ENCODE measurements at regions not wholly inside any gene's neighbourhood (a gene's known extent, or its start where the extent isn't known, plus 50 kb on each side); places are given as distances from the start of the nearest gene placed in this dataset.
"Not testable (repeated sequence)": the region's sequence is repeated elsewhere in the genome, so short reads cannot be mapped to it uniquely, and the experiment has no call there.

- FAIRE-seq: not testable (repeated sequence)
Measured at GRCh38 chr4:189654396-189654795, 286.3 kb upstream of the FRG1 start.

GRCh38 chr4:189655817-189656216 is 284.9 kb upstream of the FRG1 start:
- H3K4me3 ChIP-seq; H3K4me2 ChIP-seq; H3K27ac ChIP-seq; H3K9me3 ChIP-seq; CTCF ChIA-PET; POLR2A ChIA-PET; DNase-seq (ENCODE audit: low read depth in 1 of 2, low spot score in 1 of 2); H3K4me1 ChIP-seq; FAIRE-seq; ATAC-seq: not testable (repeated sequence)
- peak; percentile 57 for TF ChIP-seq MAFK (IDR thresholded peaks at IDR 0.05; ENCODE audit: partially characterized antibody)
- 62% methylated on average over 8 of the region's 8 CpGs for WGBS (ENCODE audit: missing lambda C conversion rate)

More at GRCh38 chr4:189654396-189654795, 286.3 kb upstream of the FRG1 start:
- POLR2A ChIA-PET; H3K9me3 ChIP-seq; H3K4me3 ChIP-seq; ATAC-seq; H3K27ac ChIP-seq; DNase-seq (ENCODE audit: low read depth in 1 of 2, low spot score in 1 of 2); H3K4me2 ChIP-seq; CTCF ChIA-PET; H3K4me1 ChIP-seq: not testable (repeated sequence)
- WGBS (ENCODE audit: missing lambda C conversion rate): 10% methylated on average over 6 of the region's 9 CpGs

GRCh38 chr4:189656641-189657040 is 284.0 kb upstream of the FRG1 start:
- ATAC-seq: no peak
- no peak for DNase-seq (ENCODE audit: low read depth in 1 of 2, low spot score in 1 of 2)
- H3K4me1 ChIP-seq: no peaks in the 10 kb centered on the region
- no peaks in the 10 kb centered on the region for H3K9me3 ChIP-seq
- CTCF ChIA-PET: no interaction called here
- H3K4me3 ChIP-seq: no peak overlapping the region
- POLR2A ChIA-PET: no interaction called here
- TF ChIP-seq PBX3 (IDR thresholded peaks at IDR 0.05) (no peak), CEBPB (IDR thresholded peaks at IDR 0.05) (no peak), CBX2 (IDR thresholded peaks at IDR 0.05; ENCODE audit: borderline replicate concordance, low read depth) (no peak), HDAC2 (IDR thresholded peaks at IDR 0.05) (no peak), RAD21 (conservative IDR thresholded peaks at IDR 0.05 in 1 of 2, IDR thresholded peaks at IDR 0.05 in 1 of 2) (no peak), ZNF302 (CRISPR knock-in tag; IDR thresholded peaks at IDR 0.05) (no peak), HMGXB4 (CRISPR knock-in tag; IDR thresholded peaks at IDR 0.05; ENCODE audit: borderline replicate concordance) (no peak), JUN (IDR thresholded peaks at IDR 0.05) (no peak), JUNB (IDR thresholded peaks at IDR 0.05) (no peak)
- WGBS (ENCODE audit: missing lambda C conversion rate): 53% methylated on average over 10 of the region's 10 CpGs
- no peak for FAIRE-seq
- H3K27ac ChIP-seq: no peak overlapping the region
- H3K4me2 ChIP-seq: no peak overlapping the region

GRCh38 chr4:189658259-189658658 is 282.4 kb upstream of the FRG1 start:
- H3K4me1 ChIP-seq; H3K9me3 ChIP-seq; FAIRE-seq; ATAC-seq; H3K4me3 ChIP-seq; CTCF ChIA-PET; H3K4me2 ChIP-seq; DNase-seq (ENCODE audit: low read depth in 1 of 2, low spot score in 1 of 2); POLR2A ChIA-PET; H3K27ac ChIP-seq: not testable (repeated sequence)
- WGBS (ENCODE audit: missing lambda C conversion rate): 31% methylated on average over 2 of the region's 5 CpGs

GRCh38 chr4:189658831-189659230 is 281.8 kb upstream of the FRG1 start:
- POLR2A ChIA-PET; ATAC-seq; H3K4me3 ChIP-seq; H3K27ac ChIP-seq; DNase-seq (ENCODE audit: low read depth in 1 of 2, low spot score in 1 of 2); H3K4me1 ChIP-seq; H3K9me3 ChIP-seq; H3K4me2 ChIP-seq; CTCF ChIA-PET; FAIRE-seq: not testable (repeated sequence)
- WGBS (ENCODE audit: missing lambda C conversion rate): 14% methylated on average over 5 of the region's 5 CpGs

- WGBS (ENCODE audit: missing lambda C conversion rate): 42% methylated on average over 4 of the region's 10 CpGs
- Histone ChIP-seq H3K4me3 (no peak overlapping the region), H3K27ac (no peak overlapping the region), H3K4me2 (no peak overlapping the region), H3K4me1 (no peaks in the 10 kb centered on the region), H3K9me3 (no peaks in the 10 kb centered on the region)
- DNase-seq (ENCODE audit: low read depth in 1 of 2, low spot score in 1 of 2) (no peak), ATAC-seq (no peak), FAIRE-seq (no peak)
- POLR2A ChIA-PET: no interaction called here
- CTCF ChIA-PET: no interaction called here
- TF ChIP-seq CBX8 (IDR thresholded peaks at IDR 0.05) (no peak), BCL3 (IDR thresholded peaks at IDR 0.05) (no peak), MAFK (IDR thresholded peaks at IDR 0.05; ENCODE audit: partially characterized antibody) (no peak), FOXS1 (CRISPR knock-in tag; IDR thresholded peaks at IDR 0.05) (no peak), TP53 (CRISPR knock-in tag; IDR thresholded peaks at IDR 0.05) (no peak), ATOH8 (CRISPR knock-in tag; IDR thresholded peaks at IDR 0.05; ENCODE audit: low read depth) (no peak), POLR2AphosphoS2 (conservative IDR thresholded peaks at IDR 0.05; ENCODE audit: low read length) (no peak), PHF8 (IDR thresholded peaks at IDR 0.05; ENCODE audit: borderline replicate concordance, low read depth) (no peak), HMGXB4 (CRISPR knock-in tag; IDR thresholded peaks at IDR 0.05; ENCODE audit: borderline replicate concordance) (no peak), JUN (IDR thresholded peaks at IDR 0.05) (no peak)
Measured at GRCh38 chr4:189659287-189659686, 281.4 kb upstream of the FRG1 start.

All from A549 (cell line).